SK-N-SH (cell line): ENCODE measurements at regions not wholly inside any gene's neighbourhood (a gene's known extent, or its start where the extent isn't known, plus 50 kb on each side); places are given as distances from the start of the nearest gene placed in this dataset.

ENCODE experiments used
- CTCF ChIA-PET: fragments of 300-600, 350-600 bp; formaldehyde crosslinking; extraction: SDS; loops from one replicate; lab custom pipeline; 2021; lab: Yijun Ruan, JAX
- POLR2A ChIA-PET: fragments of 350-600 bp; sonication (Branson Sonifier 250); formaldehyde crosslinking; extraction: SDS; loops from one replicate; lab custom pipeline; 2020; ENCODE audit warnings: antibody characterized with exemption, inconsistent platforms; lab: Yijun Ruan, JAX
- DNase-seq: peaks from one replicate; pipeline ENCODE4 v3.0.0; 2012
- H2AFZ ChIP-seq: fragments of 200-600 bp; sonication (generic); 2 replicates; pipeline ENCODE4 v1.8.1; 2016; ENCODE audit warnings: antibody characterized with exemption, mild to moderate bottlenecking, low read depth
- H3F3A ChIP-seq: fragments of 200-600 bp; sonication (generic); replicated peaks from 2 replicates; pipeline ENCODE3; 2016; ENCODE audit warnings: antibody characterized with exemption, mild to moderate bottlenecking; ENCODE audit not compliant: insufficient read depth
- H3K27ac ChIP-seq, 2 experiments: fragments of 200-500 bp in 1 of 2; fragments of 200-600 bp in 1 of 2; sonication (Bioruptor generic) in 1 of 2; sonication (generic), shearing (Covaris generic) in 1 of 2; 2 replicates each; pipeline versions ENCODE4 v1.5.1 to v1.6.1; 2014 to 2016; ENCODE audit warnings: low read depth in 2 of 2, inconsistent platforms in 1 of 2, low read length in 1 of 2, mild to moderate bottlenecking in 1 of 2, mixed read lengths in 1 of 2
- H3K27me3 ChIP-seq: fragments of 200-600 bp; sonication (generic), shearing (Covaris generic); 2 replicates; pipeline ENCODE4 v1.6.1; 2016; ENCODE audit warnings: mixed run types; ENCODE audit not compliant: insufficient read depth
- H3K36me3 ChIP-seq, 2 experiments: fragments of 200-500 bp in 1 of 2; fragments of 200-600 bp in 1 of 2; sonication (Bioruptor generic) in 1 of 2; sonication (generic) in 1 of 2; replicated peaks in 1 of 2; 2 replicates each; pipeline versions ENCODE3 to v1.5.1; 2014 to 2016; ENCODE audit warnings: low read length in 1 of 2, mild to moderate bottlenecking in 1 of 2; ENCODE audit not compliant: insufficient read depth in 2 of 2, control insufficient read depth in 1 of 2
- H3K4me1 ChIP-seq, 2 experiments: fragments of 200-500 bp in 1 of 2; fragments of 200-600 bp in 1 of 2; sonication (Bioruptor generic) in 1 of 2; sonication (generic), shearing (Covaris generic) in 1 of 2; 2 replicates each; pipeline versions ENCODE4 v1.5.1 to v1.6.1; 2014 to 2016; ENCODE audit warnings: low read depth in 1 of 2, low read length in 1 of 2, mixed run types in 1 of 2; ENCODE audit not compliant: insufficient read depth in 2 of 2, control insufficient read depth in 1 of 2
- H3K4me2 ChIP-seq: fragments of 200-600 bp; sonication (generic), shearing (Covaris generic); 2 replicates; pipeline ENCODE4 v1.6.1; 2017; ENCODE audit warnings: mixed run types
- H3K4me3 ChIP-seq, 2 experiments: fragments of 200-500 bp in 1 of 2; fragments of 200-600 bp in 1 of 2; sonication (Bioruptor generic) in 1 of 2; sonication (generic), shearing (Covaris generic) in 1 of 2; 2 replicates each; pipeline versions ENCODE4 v1.5.1 to v1.8.1; 2014 to 2016; ENCODE audit warnings: low read depth in 2 of 2, inconsistent platforms in 1 of 2, low read length in 1 of 2, mild to moderate bottlenecking in 1 of 2, mixed read lengths in 1 of 2, moderate library complexity in 1 of 2
- H3K79me2 ChIP-seq: fragments of 200-600 bp; sonication (generic); 2 replicates; pipeline ENCODE4 v1.8.1; 2017; ENCODE audit warnings: mild to moderate bottlenecking; ENCODE audit not compliant: insufficient read depth
- H3K9ac ChIP-seq: fragments of 200-600 bp; sonication (generic); 2 replicates; pipeline ENCODE4 v1.6.1; 2017; ENCODE audit warnings: mixed run types
- H3K9me2 ChIP-seq: fragments of 200-600 bp; sonication (generic); 2 replicates; pipeline ENCODE4 v1.6.1; 2017; ENCODE audit warnings: mixed run types
- H3K9me3 ChIP-seq: fragments of 200-600 bp; sonication (generic); 2 replicates; pipeline ENCODE4 v1.6.1; 2017; ENCODE audit warnings: mixed run types, mild to moderate bottlenecking, moderate library complexity
- H4K20me1 ChIP-seq: fragments of 200-600 bp; sonication (generic); 2 replicates; pipeline ENCODE4 v1.6.1; 2017; ENCODE audit warnings: mild to moderate bottlenecking, mixed run types; ENCODE audit not compliant: insufficient read depth
- ELF1 ChIP-seq: IDR thresholded peaks from 2 replicates; pipeline ENCODE4 v1.4.0; 2012
- EP300 ChIP-seq, 2 experiments: IDR thresholded peaks; 2 replicates each; pipeline versions ENCODE4 v1.4.0 to v1.6.1; 2012; ENCODE audit warnings: borderline replicate concordance in 1 of 2, low read depth in 1 of 2, low read length in 1 of 2
- FOXJ3 ChIP-seq: sonication (generic); formaldehyde crosslinking; IDR thresholded peaks from 2 replicates; pipeline ENCODE4 v1.5.1; 2020; ENCODE audit warnings: mild to moderate bottlenecking, missing genetic modification reagents
- FOXM1 ChIP-seq: IDR thresholded peaks from 2 replicates; pipeline ENCODE4 v1.4.0; 2012; ENCODE audit warnings: low read depth, mild to moderate bottlenecking
- RAD21 ChIP-seq: IDR thresholded peaks from 2 replicates; pipeline ENCODE4 v1.6.1; 2012; ENCODE audit warnings: mild to moderate bottlenecking, low read length
- RFX5 ChIP-seq: IDR thresholded peaks from 2 replicates; pipeline ENCODE4 v1.6.1; 2012; ENCODE audit warnings: mild to moderate bottlenecking, improper control_type of control experiment, low read length
- SMC3 ChIP-seq: IDR thresholded peaks from 2 replicates; pipeline ENCODE4 v1.6.1; 2012; ENCODE audit warnings: low read depth, low read length, improper control_type of control experiment
- TAF1 ChIP-seq: IDR thresholded peaks from 2 replicates; pipeline ENCODE4 v1.6.1; 2012; ENCODE audit warnings: low read depth, mild to moderate bottlenecking, low read length, moderate library complexity, borderline replicate concordance
- YY1 ChIP-seq: IDR thresholded peaks from 2 replicates; pipeline ENCODE4 v1.4.0; 2012; ENCODE audit warnings: low read depth, mild to moderate bottlenecking
- WGBS: methylation state at CpG from one replicate; pipeline ENCODE4 v1.1.6; 2017; ENCODE audit warnings: low lambda C conversion rate; 5-methylcytosine and 5-hydroxymethylcytosine counted together
- TF ChIP-seq, protein P1 (sequence below): fragments of 150-350 bp; IDR thresholded peaks from 2 replicates; pipeline ENCODE4 v1.6.1; 2016; ENCODE audit warnings: mild to moderate bottlenecking, low read depth, low read length
- TF ChIP-seq, protein P2 (sequence below): IDR thresholded peaks from 2 replicates; pipeline ENCODE4; 2012
- TF ChIP-seq, protein P3 (sequence below): fragments of 200-600 bp; sonication (generic); IDR thresholded peaks from 2 replicates; pipeline ENCODE4 v1.6.1; 2017; ENCODE audit warnings: antibody characterized with exemption, mild to moderate bottlenecking, moderate library complexity
- TF ChIP-seq, protein P4 (sequence below): IDR thresholded peaks from 2 replicates; pipeline ENCODE4 v1.4.0; 2012; ENCODE audit warnings: low read depth

DNA sequence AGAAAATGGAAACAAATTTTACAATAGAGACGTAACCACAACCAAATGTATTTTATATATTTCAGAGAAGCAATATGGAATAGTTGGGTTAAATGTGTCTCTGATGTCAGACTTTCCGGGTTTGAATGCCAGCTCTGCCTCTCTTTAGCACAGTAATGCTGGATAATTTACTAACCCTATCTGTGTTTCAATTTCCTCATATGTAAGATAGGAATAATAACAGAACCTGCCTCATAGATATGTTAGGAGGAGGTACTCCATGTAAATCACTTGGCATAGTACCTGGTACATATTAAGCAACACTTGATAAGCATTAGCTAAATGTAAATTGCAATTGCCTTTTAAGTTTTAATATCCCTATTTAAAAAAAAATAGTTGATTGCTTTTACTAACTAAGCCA lies 231.3 kb upstream of the ZC3H15 start (continued):
- TF ChIP-seq, protein P1, sequence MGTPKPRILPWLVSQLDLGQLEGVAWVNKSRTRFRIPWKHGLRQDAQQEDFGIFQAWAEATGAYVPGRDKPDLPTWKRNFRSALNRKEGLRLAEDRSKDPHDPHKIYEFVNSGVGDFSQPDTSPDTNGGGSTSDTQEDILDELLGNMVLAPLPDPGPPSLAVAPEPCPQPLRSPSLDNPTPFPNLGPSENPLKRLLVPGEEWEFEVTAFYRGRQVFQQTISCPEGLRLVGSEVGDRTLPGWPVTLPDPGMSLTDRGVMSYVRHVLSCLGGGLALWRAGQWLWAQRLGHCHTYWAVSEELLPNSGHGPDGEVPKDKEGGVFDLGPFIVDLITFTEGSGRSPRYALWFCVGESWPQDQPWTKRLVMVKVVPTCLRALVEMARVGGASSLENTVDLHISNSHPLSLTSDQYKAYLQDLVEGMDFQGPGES, result no peak
- TF ChIP-seq, protein P2, sequence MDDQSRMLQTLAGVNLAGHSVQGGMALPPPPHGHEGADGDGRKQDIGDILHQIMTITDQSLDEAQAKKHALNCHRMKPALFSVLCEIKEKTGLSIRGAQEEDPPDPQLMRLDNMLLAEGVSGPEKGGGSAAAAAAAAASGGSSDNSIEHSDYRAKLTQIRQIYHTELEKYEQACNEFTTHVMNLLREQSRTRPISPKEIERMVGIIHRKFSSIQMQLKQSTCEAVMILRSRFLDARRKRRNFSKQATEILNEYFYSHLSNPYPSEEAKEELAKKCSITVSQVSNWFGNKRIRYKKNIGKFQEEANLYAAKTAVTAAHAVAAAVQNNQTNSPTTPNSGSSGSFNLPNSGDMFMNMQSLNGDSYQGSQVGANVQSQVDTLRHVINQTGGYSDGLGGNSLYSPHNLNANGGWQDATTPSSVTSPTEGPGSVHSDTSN, result no peak
- TF ChIP-seq RAD21 (no peak), ELF1 (no peak), FOXM1 (no peak), FOXJ3 (no peak)
- TF ChIP-seq, all 33 proteins: peak for 0

DNA sequence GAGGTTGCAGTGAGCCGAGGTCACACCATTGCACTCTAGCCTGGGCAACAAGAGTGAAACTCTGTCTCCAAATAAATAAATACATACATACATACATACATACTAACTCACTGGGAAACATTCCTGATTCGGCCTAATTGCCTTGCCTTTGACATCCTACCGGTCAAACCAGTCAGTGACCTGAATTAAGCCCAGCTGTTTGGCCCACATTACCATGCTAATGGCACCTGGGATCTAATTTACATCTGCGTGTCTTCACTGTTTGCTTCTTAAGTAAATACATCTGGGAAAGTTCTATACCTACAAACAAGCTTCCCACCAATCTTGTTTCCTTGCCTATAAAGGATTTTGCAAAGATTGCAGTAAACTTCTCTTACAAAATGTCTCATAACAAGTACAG lies 230.2 kb upstream of the ZC3H15 start:
- Histone ChIP-seq H3K79me2 (no peaks in the 10 kb centered on the region), H2AFZ (no peak overlapping the region), H3K9me3 (no peaks in the 10 kb centered on the region), H3K9me2 (no peaks in the 10 kb centered on the region), H3K4me2 (no peak overlapping the region), H3K27me3 (no peaks in the 10 kb centered on the region)
- POLR2A ChIA-PET, result no interaction called here
- TF ChIP-seq EP300 (IDR thresholded peaks at IDR 0.05; ENCODE audit: borderline replicate concordance in 1 of 2, low read depth in 1 of 2, low read length in 1 of 2) (peak in 1 of 2 experiments; percentile 54; a peak in 2 of 4 replicates), YY1 (no peak)
- TF ChIP-seq, all 33 proteins: peak for 1
- Histone ChIP-seq H3K27ac (peak overlapping the region in 1 of 2 experiments; percentile 43; a peak in 1 of 4 replicates), H3K4me3 (no peak overlapping the region), H3K4me1 (peaks cover 0 to 12% of the 10 kb centered on the region in 2 experiments; a peak in 2 of 4 replicates), H4K20me1 (no peaks in the 10 kb centered on the region), H3K9ac (no peak overlapping the region), H3F3A (no peaks in the 10 kb centered on the region), H3K36me3 (no peaks in the 10 kb centered on the region)
- peak; percentile 1 for DNase-seq
- CTCF ChIA-PET, result interaction anchor here (1.0 to 1.6 kb wide), 5 partner anchors 187 to 647 kb away, joined by 3 to 6 read pairs (median 3); no protein-coding TSS in a partner anchor
- WGBS, result 76% methylated on average over 4 of the region's 4 CpGs

DNA sequence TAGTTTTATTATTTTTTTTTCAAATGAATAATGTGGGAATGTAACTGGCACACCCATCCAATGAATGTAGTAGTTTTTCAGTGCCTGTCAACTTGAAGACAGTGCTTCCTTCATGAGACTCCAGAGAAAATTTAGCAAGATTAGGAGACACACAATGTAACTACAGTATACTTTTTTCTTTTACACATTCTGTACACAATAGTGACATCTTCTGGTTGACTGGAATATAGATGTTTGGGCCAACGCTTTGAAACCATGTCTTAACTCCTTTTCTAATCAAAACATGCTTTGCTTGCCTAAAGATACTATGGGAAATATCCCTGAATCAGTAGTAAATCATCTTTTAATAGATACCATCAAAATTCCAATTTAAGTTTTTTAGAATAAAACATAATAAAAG lies 229.5 kb upstream of the ZC3H15 start:
- H3K27ac ChIP-seq, result no peak overlapping the region; a peak in 1 of 4 replicates
- TF ChIP-seq, protein P3, sequence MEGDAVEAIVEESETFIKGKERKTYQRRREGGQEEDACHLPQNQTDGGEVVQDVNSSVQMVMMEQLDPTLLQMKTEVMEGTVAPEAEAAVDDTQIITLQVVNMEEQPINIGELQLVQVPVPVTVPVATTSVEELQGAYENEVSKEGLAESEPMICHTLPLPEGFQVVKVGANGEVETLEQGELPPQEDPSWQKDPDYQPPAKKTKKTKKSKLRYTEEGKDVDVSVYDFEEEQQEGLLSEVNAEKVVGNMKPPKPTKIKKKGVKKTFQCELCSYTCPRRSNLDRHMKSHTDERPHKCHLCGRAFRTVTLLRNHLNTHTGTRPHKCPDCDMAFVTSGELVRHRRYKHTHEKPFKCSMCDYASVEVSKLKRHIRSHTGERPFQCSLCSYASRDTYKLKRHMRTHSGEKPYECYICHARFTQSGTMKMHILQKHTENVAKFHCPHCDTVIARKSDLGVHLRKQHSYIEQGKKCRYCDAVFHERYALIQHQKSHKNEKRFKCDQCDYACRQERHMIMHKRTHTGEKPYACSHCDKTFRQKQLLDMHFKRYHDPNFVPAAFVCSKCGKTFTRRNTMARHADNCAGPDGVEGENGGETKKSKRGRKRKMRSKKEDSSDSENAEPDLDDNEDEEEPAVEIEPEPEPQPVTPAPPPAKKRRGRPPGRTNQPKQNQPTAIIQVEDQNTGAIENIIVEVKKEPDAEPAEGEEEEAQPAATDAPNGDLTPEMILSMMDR, result peak; percentile 83
- TF ChIP-seq TAF1, result no peak
- 0 out of 4 replicates have a peak, but pooled peaks of 1 of the 2 experiments have one; percentile 19 for TF ChIP-seq EP300 (IDR thresholded peaks at IDR 0.05; ENCODE audit: borderline replicate concordance in 1 of 2, low read depth in 1 of 2, low read length in 1 of 2)
- TF ChIP-seq RFX5, result 0 out of 2 replicates have a peak, but pooled peaks have one; percentile 10
- peak; percentile 82 for TF ChIP-seq SMC3
- TF ChIP-seq YY1, result no peak
- TF ChIP-seq, protein P4, sequence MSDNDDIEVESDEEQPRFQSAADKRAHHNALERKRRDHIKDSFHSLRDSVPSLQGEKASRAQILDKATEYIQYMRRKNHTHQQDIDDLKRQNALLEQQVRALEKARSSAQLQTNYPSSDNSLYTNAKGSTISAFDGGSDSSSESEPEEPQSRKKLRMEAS, result no peak
- TF ChIP-seq RAD21, result peak; percentile 93
- WGBS, result 12% methylated on average over 1 of the region's 1 CpG
- H3K9me3 ChIP-seq, result no peaks in the 10 kb centered on the region
- no peak overlapping the region for H3K4me2 ChIP-seq
- H3K36me3 ChIP-seq, result no peaks in the 10 kb centered on the region
- no peaks in the 10 kb centered on the region for H3F3A ChIP-seq
- no peak overlapping the region for H2AFZ ChIP-seq
- no peaks in the 10 kb centered on the region for H3K79me2 ChIP-seq
- no peaks in the 10 kb centered on the region for H3K27me3 ChIP-seq
- CTCF ChIA-PET, result interaction anchor here (1.0 to 1.5 kb wide), 3 partner anchors 188 to 278 kb away, joined by 3 to 4 read pairs (median 3); no protein-coding TSS in a partner anchor
- peaks cover 0 to 12% of the 10 kb centered on the region in 2 experiments; a peak in 2 of 4 replicates for H3K4me1 ChIP-seq
- no peak overlapping the region for H3K9ac ChIP-seq
- POLR2A ChIA-PET, result no interaction called here
- H4K20me1 ChIP-seq, result no peaks in the 10 kb centered on the region
- DNase-seq, result peak; percentile 26
- H3K9me2 ChIP-seq, result no peaks in the 10 kb centered on the region
- no peak overlapping the region; a peak in 1 of 4 replicates for H3K4me3 ChIP-seq
